ENCODE measurements at regions not wholly inside any gene's neighbourhood (a gene's known extent, or its start where the extent isn't known, plus 50 kb on each side); places are given as distances from the start of the nearest gene placed in this dataset.

DNA sequence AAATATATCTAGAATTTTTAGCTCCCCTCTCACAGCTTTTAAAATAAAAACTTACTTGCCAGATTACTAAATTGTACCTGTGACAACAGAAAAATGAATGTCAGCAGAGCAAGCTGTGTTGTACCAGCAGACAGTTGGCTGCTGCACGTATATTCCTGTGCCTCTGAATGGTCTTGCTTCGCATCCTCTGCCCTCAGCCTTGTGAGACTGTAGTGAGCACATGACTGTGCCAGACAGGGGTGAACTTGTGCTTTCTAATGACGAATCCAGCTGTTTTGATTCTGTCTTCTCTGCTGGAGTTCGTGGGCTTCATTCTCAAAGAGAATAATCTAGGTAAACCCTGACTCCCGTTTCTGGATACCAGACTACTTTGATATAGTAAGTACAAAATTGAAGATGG, 58.3 kb upstream of the FRMD6 start:
- Histone ChIP-seq H3K4me1 (ENCODE audit: control insufficient read depth in 1 of 2, insufficient read depth in 2 of 2, low read length in 2 of 2) (peaks cover 0 to 5% of the 10 kb centered on the region in 2 experiments), H2BK120ac (ENCODE audit: insufficient read depth, low read length, poor library complexity) (no peak overlapping the region), H3K79me2 (ENCODE audit: control insufficient read depth, insufficient read depth, low read length, poor library complexity) (no peaks in the 10 kb centered on the region), H3K4me3 (ENCODE audit: low read depth, low read length) (no peak overlapping the region), H2AK5ac (ENCODE audit: low read length) (no peak overlapping the region), H3K27ac (ENCODE audit: low read depth, low read length) (no peak overlapping the region), H3K14ac (ENCODE audit: low read length) (no peak overlapping the region), H3K4me2 (ENCODE audit: low read length) (no peak overlapping the region), H4K8ac (ENCODE audit: low read depth, low read length) (no peak overlapping the region), H3K9ac (ENCODE audit: low read length) (no peak overlapping the region), H3K36me3 (ENCODE audit: control insufficient read depth in 1 of 2, insufficient read depth in 2 of 2, low read length in 2 of 2) (no peaks in the 10 kb centered on the region), H4K91ac (ENCODE audit: low read depth, low read length) (no peak overlapping the region), H3K27me3 (ENCODE audit: insufficient read depth, low read length) (no peaks in the 10 kb centered on the region), H3K4ac (ENCODE audit: low read depth, low read length) (no peak overlapping the region), H2BK5ac (ENCODE audit: low read depth, low read length, poor library complexity) (no peak overlapping the region), H3K9me3 (ENCODE audit: insufficient read depth, low read depth, low read length) (no peaks in the 10 kb centered on the region), H3K23ac (ENCODE audit: low read length) (no peak overlapping the region), H3K79me1 (ENCODE audit: low read length) (peaks cover 12% of the 10 kb centered on the region), H2AFZ (ENCODE audit: insufficient read depth, low read length, poor library complexity) (no peak overlapping the region), H3K18ac (ENCODE audit: low read length) (no peak overlapping the region), H2BK12ac (ENCODE audit: low read length) (peak overlapping the region; percentile 86), H4K12ac (ENCODE audit: low read depth, low read length) (no peak overlapping the region)
- DNase-seq: no peak
- WGBS (ENCODE audit: extremely low coverage, insufficient coverage, insufficient read length): no CpG with 5 or more reads among the region's 5 CpGs

DNA sequence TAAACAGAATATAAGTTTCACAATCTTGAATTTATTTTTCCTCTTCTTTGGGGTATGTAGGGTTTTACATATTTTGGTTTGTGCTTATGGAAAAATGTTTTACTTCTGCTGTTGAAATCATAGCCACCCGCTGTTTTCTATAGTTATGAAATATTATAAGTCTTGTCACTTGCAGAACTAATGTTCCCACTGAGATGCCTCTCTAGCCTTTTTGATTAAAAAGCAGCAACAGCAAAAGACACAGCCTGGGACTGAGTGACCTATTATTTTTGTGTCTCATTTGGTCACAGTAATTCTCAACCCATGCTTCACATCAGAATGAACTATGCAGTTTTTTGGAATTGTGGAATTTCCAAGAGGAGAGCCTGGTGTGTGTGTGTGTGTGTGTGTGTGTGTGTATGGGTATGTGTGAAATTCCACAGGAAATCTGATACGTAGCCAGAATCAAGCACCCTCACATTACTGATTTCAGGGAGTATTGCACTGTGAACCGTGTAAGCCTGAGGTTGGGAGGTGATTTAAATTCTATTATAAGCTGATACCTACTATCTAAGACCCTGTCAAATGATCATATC, 55.7 kb upstream of the FRMD6 start:
- no peak overlapping the region for H3K27ac ChIP-seq (ENCODE audit: low read depth, low read length)

GRCh38 chr14:51596488-51597117, 55.1 kb upstream of the FRMD6 start:
- no peaks in the 10 kb centered on the region for H3K36me3 ChIP-seq (ENCODE audit: control insufficient read depth in 1 of 2, insufficient read depth in 2 of 2, low read length in 2 of 2)
- H3K27me3 ChIP-seq (ENCODE audit: insufficient read depth, low read length): no peaks in the 10 kb centered on the region
- no peak overlapping the region for H4K12ac ChIP-seq (ENCODE audit: low read depth, low read length)
- no peak overlapping the region for H2AFZ ChIP-seq (ENCODE audit: insufficient read depth, low read length, poor library complexity)
- no peak overlapping the region for H3K4me2 ChIP-seq (ENCODE audit: low read length)
- H3K9ac ChIP-seq (ENCODE audit: low read length): no peak overlapping the region
- H3K79me1 ChIP-seq (ENCODE audit: low read length): peaks cover 4% of the 10 kb centered on the region
- WGBS (ENCODE audit: extremely low coverage, insufficient coverage, insufficient read length): no CpG with 5 or more reads among the region's 6 CpGs
- H3K4me1 ChIP-seq (ENCODE audit: control insufficient read depth in 1 of 2, insufficient read depth in 2 of 2, low read length in 2 of 2): peaks cover 0 to 6% of the 10 kb centered on the region in 2 experiments
- H3K23ac ChIP-seq (ENCODE audit: low read length): no peak overlapping the region
- no peak overlapping the region for H4K8ac ChIP-seq (ENCODE audit: low read depth, low read length)
- H3K79me2 ChIP-seq (ENCODE audit: control insufficient read depth, insufficient read depth, low read length, poor library complexity): no peaks in the 10 kb centered on the region
- H3K4me3 ChIP-seq (ENCODE audit: low read depth, low read length): no peak overlapping the region
- H4K91ac ChIP-seq (ENCODE audit: low read depth, low read length): no peak overlapping the region
- H3K27ac ChIP-seq (ENCODE audit: low read depth, low read length): no peak overlapping the region
- H2BK12ac ChIP-seq (ENCODE audit: low read length): no peak overlapping the region
- H3K18ac ChIP-seq (ENCODE audit: low read length): peak overlapping the region; percentile 33
- no peak overlapping the region for H3K14ac ChIP-seq (ENCODE audit: low read length)
- no peak for DNase-seq
- peak overlapping the region; percentile 51 for H2AK5ac ChIP-seq (ENCODE audit: low read length)
- no peaks in the 10 kb centered on the region for H3K9me3 ChIP-seq (ENCODE audit: insufficient read depth, low read depth, low read length)
- H2BK120ac ChIP-seq (ENCODE audit: insufficient read depth, low read length, poor library complexity): no peak overlapping the region
- no peak overlapping the region for H2BK5ac ChIP-seq (ENCODE audit: low read depth, low read length, poor library complexity)
- no peak overlapping the region for H3K4ac ChIP-seq (ENCODE audit: low read depth, low read length)

More for the DNA sequence above, 55.7 kb upstream of the FRMD6 start:
- Histone ChIP-seq H3K4me3 (ENCODE audit: low read depth, low read length) (no peak overlapping the region), H3K9me3 (ENCODE audit: insufficient read depth, low read depth, low read length) (no peaks in the 10 kb centered on the region), H2BK5ac (ENCODE audit: low read depth, low read length, poor library complexity) (no peak overlapping the region), H2BK12ac (ENCODE audit: low read length) (no peak overlapping the region), H3K4ac (ENCODE audit: low read depth, low read length) (no peak overlapping the region), H3K9ac (ENCODE audit: low read length) (no peak overlapping the region), H2AK5ac (ENCODE audit: low read length) (no peak overlapping the region), H3K36me3 (ENCODE audit: control insufficient read depth in 1 of 2, insufficient read depth in 2 of 2, low read length in 2 of 2) (no peaks in the 10 kb centered on the region), H4K8ac (ENCODE audit: low read depth, low read length) (no peak overlapping the region), H4K91ac (ENCODE audit: low read depth, low read length) (no peak overlapping the region), H3K18ac (ENCODE audit: low read length) (no peak overlapping the region), H3K4me1 (ENCODE audit: control insufficient read depth in 1 of 2, insufficient read depth in 2 of 2, low read length in 2 of 2) (peaks cover 0 to 6% of the 10 kb centered on the region in 2 experiments), H3K79me1 (ENCODE audit: low read length) (peaks cover 3% of the 10 kb centered on the region), H2AFZ (ENCODE audit: insufficient read depth, low read length, poor library complexity) (no peak overlapping the region), H3K14ac (ENCODE audit: low read length) (no peak overlapping the region), H4K12ac (ENCODE audit: low read depth, low read length) (no peak overlapping the region), H3K27me3 (ENCODE audit: insufficient read depth, low read length) (no peaks in the 10 kb centered on the region), H3K79me2 (ENCODE audit: control insufficient read depth, insufficient read depth, low read length, poor library complexity) (no peaks in the 10 kb centered on the region), H3K23ac (ENCODE audit: low read length) (no peak overlapping the region), H2BK120ac (ENCODE audit: insufficient read depth, low read length, poor library complexity) (no peak overlapping the region), H3K4me2 (ENCODE audit: low read length) (no peak overlapping the region)
- WGBS (ENCODE audit: extremely low coverage, insufficient coverage, insufficient read length): no CpG with 5 or more reads among the region's 3 CpGs
- no peak for DNase-seq

- H3K14ac ChIP-seq (ENCODE audit: low read length): no peak overlapping the region
- H3K27me3 ChIP-seq (ENCODE audit: insufficient read depth, low read length): no peaks in the 10 kb centered on the region
- H4K12ac ChIP-seq (ENCODE audit: low read depth, low read length): no peak overlapping the region
- peak overlapping the region; percentile 10 for H2BK12ac ChIP-seq (ENCODE audit: low read length)
- H3K4me3 ChIP-seq (ENCODE audit: low read depth, low read length): no peak overlapping the region
- H4K8ac ChIP-seq (ENCODE audit: low read depth, low read length): no peak overlapping the region
- H3K36me3 ChIP-seq (ENCODE audit: control insufficient read depth in 1 of 2, insufficient read depth in 2 of 2, low read length in 2 of 2): no peaks in the 10 kb centered on the region
- no peak overlapping the region for H2AK5ac ChIP-seq (ENCODE audit: low read length)
- H2AFZ ChIP-seq (ENCODE audit: insufficient read depth, low read length, poor library complexity): no peak overlapping the region
- H3K23ac ChIP-seq (ENCODE audit: low read length): no peak overlapping the region
- no peak overlapping the region for H3K18ac ChIP-seq (ENCODE audit: low read length)
- H3K4me2 ChIP-seq (ENCODE audit: low read length): no peak overlapping the region
- no peak for DNase-seq
- peak overlapping the region; percentile 15 for H2BK120ac ChIP-seq (ENCODE audit: insufficient read depth, low read length, poor library complexity)
- peaks cover 4% of the 10 kb centered on the region for H3K79me1 ChIP-seq (ENCODE audit: low read length)
- no CpG with 5 or more reads among the region's 7 CpGs for WGBS (ENCODE audit: extremely low coverage, insufficient coverage, insufficient read length)
- H3K4ac ChIP-seq (ENCODE audit: low read depth, low read length): no peak overlapping the region
- peak overlapping the region; percentile 8 for H4K91ac ChIP-seq (ENCODE audit: low read depth, low read length)
- H3K4me1 ChIP-seq (ENCODE audit: control insufficient read depth in 1 of 2, insufficient read depth in 2 of 2, low read length in 2 of 2): peaks cover 0 to 6% of the 10 kb centered on the region in 2 experiments
- no peak overlapping the region for H2BK5ac ChIP-seq (ENCODE audit: low read depth, low read length, poor library complexity)
- no peaks in the 10 kb centered on the region for H3K79me2 ChIP-seq (ENCODE audit: control insufficient read depth, insufficient read depth, low read length, poor library complexity)
- H3K9ac ChIP-seq (ENCODE audit: low read length): no peak overlapping the region
- no peaks in the 10 kb centered on the region for H3K9me3 ChIP-seq (ENCODE audit: insufficient read depth, low read depth, low read length)
- H3K27ac ChIP-seq (ENCODE audit: low read depth, low read length): no peak overlapping the region
Observed at GRCh38 chr14:51597261-51598001, 54.3 kb upstream of the FRMD6 start.

Measured in trophoblast cell (in vitro differentiated cells and primary cell).